ENCODE measurements at regions not wholly inside any gene's neighbourhood (a gene's known extent, or its start where the extent isn't known, plus 50 kb on each side); places are given as distances from the start of the nearest gene placed in this dataset.

DNA sequence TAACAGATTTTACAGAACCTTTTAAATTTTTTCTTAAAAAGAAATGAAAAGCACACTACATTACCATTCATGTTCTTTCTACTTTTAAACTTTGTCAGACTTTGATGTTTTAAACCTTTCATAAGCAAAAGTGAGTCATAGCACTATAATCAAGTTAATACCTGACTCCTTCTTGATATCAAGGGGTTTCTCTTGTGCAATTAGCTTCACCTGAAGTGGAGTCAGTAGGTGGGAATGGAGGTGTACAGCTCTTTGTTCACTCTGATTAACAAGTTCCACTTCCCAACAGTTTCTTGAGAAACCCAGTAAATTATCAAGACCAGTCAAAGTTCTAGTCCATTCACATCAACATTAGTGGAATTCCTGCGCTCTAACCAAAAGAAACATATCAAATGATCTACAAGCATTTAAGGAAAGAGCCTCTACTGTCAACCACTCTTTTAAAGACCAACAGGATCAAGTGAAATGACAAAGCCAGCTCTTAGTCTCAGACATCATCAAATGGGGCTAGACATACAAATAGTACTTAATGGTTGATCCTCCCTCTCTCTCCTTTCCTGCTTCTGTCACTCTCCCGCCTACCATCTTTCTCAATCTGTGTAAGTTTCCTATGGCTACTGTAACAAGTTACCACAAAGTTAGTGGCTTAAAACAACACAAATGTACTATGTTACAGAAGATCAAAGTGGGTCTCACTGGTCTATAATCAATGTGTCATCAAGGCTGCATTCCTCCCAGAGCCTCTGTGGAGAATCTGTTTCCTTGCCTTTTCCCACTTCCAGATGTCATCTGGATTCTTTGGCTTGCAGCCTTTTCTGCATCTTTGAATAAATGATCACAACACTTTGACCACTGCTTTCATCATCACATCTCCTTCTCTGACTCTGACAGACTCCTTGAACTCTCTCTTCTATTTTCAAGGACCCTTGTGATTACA is 68.0 kb downstream of the HINT1 start:
- no peak for TF ChIP-seq ZFX (IDR thresholded peaks at IDR 0.05)
- TF ChIP-seq, protein P1, sequence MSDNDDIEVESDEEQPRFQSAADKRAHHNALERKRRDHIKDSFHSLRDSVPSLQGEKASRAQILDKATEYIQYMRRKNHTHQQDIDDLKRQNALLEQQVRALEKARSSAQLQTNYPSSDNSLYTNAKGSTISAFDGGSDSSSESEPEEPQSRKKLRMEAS (IDR thresholded peaks at IDR 0.05), result no peak
- no peak for TF ChIP-seq SP1 (IDR thresholded peaks at IDR 0.05; ENCODE audit: low read depth)
- no peak for TF ChIP-seq EGR1 (IDR thresholded peaks at IDR 0.05; ENCODE audit: low read depth)
- TF ChIP-seq, protein P2, sequence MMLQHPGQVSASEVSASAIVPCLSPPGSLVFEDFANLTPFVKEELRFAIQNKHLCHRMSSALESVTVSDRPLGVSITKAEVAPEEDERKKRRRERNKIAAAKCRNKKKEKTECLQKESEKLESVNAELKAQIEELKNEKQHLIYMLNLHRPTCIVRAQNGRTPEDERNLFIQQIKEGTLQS (IDR thresholded peaks at IDR 0.05), result no peak
- TF ChIP-seq EZH2 (IDR thresholded peaks at IDR 0.05), result no peak
- no peak for TF ChIP-seq YY1 (IDR thresholded peaks at IDR 0.05; ENCODE audit: extremely low read depth, insufficient replicate concordance, low read depth, low read length)
- TF ChIP-seq POLR2AphosphoS5 (IDR thresholded peaks at IDR 0.05; ENCODE audit: low read depth, low read length), result no peak
- TF ChIP-seq RAD21 (IDR thresholded peaks at IDR 0.05; ENCODE audit: low read depth), result no peak
- TF ChIP-seq, protein P3, sequence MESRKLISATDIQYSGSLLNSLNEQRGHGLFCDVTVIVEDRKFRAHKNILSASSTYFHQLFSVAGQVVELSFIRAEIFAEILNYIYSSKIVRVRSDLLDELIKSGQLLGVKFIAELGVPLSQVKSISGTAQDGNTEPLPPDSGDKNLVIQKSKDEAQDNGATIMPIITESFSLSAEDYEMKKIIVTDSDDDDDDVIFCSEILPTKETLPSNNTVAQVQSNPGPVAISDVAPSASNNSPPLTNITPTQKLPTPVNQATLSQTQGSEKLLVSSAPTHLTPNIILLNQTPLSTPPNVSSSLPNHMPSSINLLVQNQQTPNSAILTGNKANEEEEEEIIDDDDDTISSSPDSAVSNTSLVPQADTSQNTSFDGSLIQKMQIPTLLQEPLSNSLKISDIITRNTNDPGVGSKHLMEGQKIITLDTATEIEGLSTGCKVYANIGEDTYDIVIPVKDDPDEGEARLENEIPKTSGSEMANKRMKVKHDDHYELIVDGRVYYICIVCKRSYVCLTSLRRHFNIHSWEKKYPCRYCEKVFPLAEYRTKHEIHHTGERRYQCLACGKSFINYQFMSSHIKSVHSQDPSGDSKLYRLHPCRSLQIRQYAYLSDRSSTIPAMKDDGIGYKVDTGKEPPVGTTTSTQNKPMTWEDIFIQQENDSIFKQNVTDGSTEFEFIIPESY (IDR thresholded peaks at IDR 0.05; ENCODE audit: extremely low read depth, insufficient replicate concordance, low read length), result no peak
- TF ChIP-seq, protein P4, sequence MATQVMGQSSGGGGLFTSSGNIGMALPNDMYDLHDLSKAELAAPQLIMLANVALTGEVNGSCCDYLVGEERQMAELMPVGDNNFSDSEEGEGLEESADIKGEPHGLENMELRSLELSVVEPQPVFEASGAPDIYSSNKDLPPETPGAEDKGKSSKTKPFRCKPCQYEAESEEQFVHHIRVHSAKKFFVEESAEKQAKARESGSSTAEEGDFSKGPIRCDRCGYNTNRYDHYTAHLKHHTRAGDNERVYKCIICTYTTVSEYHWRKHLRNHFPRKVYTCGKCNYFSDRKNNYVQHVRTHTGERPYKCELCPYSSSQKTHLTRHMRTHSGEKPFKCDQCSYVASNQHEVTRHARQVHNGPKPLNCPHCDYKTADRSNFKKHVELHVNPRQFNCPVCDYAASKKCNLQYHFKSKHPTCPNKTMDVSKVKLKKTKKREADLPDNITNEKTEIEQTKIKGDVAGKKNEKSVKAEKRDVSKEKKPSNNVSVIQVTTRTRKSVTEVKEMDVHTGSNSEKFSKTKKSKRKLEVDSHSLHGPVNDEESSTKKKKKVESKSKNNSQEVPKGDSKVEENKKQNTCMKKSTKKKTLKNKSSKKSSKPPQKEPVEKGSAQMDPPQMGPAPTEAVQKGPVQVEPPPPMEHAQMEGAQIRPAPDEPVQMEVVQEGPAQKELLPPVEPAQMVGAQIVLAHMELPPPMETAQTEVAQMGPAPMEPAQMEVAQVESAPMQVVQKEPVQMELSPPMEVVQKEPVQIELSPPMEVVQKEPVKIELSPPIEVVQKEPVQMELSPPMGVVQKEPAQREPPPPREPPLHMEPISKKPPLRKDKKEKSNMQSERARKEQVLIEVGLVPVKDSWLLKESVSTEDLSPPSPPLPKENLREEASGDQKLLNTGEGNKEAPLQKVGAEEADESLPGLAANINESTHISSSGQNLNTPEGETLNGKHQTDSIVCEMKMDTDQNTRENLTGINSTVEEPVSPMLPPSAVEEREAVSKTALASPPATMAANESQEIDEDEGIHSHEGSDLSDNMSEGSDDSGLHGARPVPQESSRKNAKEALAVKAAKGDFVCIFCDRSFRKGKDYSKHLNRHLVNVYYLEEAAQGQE (IDR thresholded peaks at IDR 0.05; ENCODE audit: low read depth), result no peak
- TF ChIP-seq, protein P5, sequence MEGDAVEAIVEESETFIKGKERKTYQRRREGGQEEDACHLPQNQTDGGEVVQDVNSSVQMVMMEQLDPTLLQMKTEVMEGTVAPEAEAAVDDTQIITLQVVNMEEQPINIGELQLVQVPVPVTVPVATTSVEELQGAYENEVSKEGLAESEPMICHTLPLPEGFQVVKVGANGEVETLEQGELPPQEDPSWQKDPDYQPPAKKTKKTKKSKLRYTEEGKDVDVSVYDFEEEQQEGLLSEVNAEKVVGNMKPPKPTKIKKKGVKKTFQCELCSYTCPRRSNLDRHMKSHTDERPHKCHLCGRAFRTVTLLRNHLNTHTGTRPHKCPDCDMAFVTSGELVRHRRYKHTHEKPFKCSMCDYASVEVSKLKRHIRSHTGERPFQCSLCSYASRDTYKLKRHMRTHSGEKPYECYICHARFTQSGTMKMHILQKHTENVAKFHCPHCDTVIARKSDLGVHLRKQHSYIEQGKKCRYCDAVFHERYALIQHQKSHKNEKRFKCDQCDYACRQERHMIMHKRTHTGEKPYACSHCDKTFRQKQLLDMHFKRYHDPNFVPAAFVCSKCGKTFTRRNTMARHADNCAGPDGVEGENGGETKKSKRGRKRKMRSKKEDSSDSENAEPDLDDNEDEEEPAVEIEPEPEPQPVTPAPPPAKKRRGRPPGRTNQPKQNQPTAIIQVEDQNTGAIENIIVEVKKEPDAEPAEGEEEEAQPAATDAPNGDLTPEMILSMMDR (IDR thresholded peaks at IDR 0.05 in 2 of 3, conservative IDR thresholded peaks at IDR 0.05 in 1 of 3; ENCODE audit: borderline replicate concordance in 1 of 3, insufficient read depth in 1 of 3, low read depth in 2 of 3, low read length in 2 of 3), result no peak
- no peak for TF ChIP-seq ZNF274 (IDR thresholded peaks at IDR 0.05; ENCODE audit: low read depth, low read length)
- TF ChIP-seq CBX3 (IDR thresholded peaks at IDR 0.05; ENCODE audit: low read depth), result no peak
- TF ChIP-seq CEBPB (IDR thresholded peaks at IDR 0.05; ENCODE audit: low read depth), result no peak
- no peak for TF ChIP-seq SIN3A (IDR thresholded peaks at IDR 0.05; ENCODE audit: low read depth)
- no peak for TF ChIP-seq SRF (IDR thresholded peaks at IDR 0.05; ENCODE audit: low read depth)
- BruUV-seq (replicated peaks), result no TSS peak
- Histone ChIP-seq H3K4me1 (ENCODE audit: control insufficient read depth in 1 of 2, insufficient read depth in 2 of 2, low read length in 2 of 2) (no peaks in the 10 kb centered on the region), H3K27ac (ENCODE audit: low read depth, low read length) (no peak overlapping the region), H3K27me3 (ENCODE audit: insufficient read depth, low read length) (no peaks in the 10 kb centered on the region), H3K79me2 (ENCODE audit: insufficient read depth, low read length) (no peaks in the 10 kb centered on the region), H4K20me1 (ENCODE audit: insufficient read depth) (no peaks in the 10 kb centered on the region), H3K9ac (ENCODE audit: low read length) (no peak overlapping the region), H3K36me3 (ENCODE audit: control insufficient read depth in 1 of 2, insufficient read depth in 2 of 2, low read length in 2 of 2) (no peaks in the 10 kb centered on the region), H3K9me2 (ENCODE audit: insufficient read depth) (no peaks in the 10 kb centered on the region), H3K4me3 (replicated peaks in 1 of 2; ENCODE audit: low read depth in 1 of 2, low read length in 2 of 2) (no peak overlapping the region), H2AFZ (ENCODE audit: low read depth, low read length, poor library complexity, severe bottlenecking) (no peak overlapping the region), H3K9me3 (ENCODE audit: control insufficient read depth in 1 of 2, insufficient read depth in 1 of 2, low read depth in 1 of 2, low read length in 2 of 2) (no peaks in the 10 kb centered on the region), H3K4me2 (ENCODE audit: low read length) (no peak overlapping the region)
- RAD21 ChIA-PET (ENCODE audit: low non-redundant PET in 1 of 2, low total read pairs in 2 of 2, uncharacterized antibody in 2 of 2, unreplicated experiment in 2 of 2), result no interaction called here
- no peak for ATAC-seq
- intact Hi-C loops (cut with micrococcal nuclease), result no loop called here
- no peak for DNase-seq (ENCODE audit: low read depth, low spot score)
- CTCF ChIA-PET, result no interaction called here
- POLR2A ChIA-PET, result no interaction called here

Measured in HCT116 (cell line).